ENCODE measurements at regions not wholly inside any gene's neighbourhood (a gene's known extent, or its start where the extent isn't known, plus 50 kb on each side); places are given as distances from the start of the nearest gene placed in this dataset.

- no peak for TF ChIP-seq CTCF (IDR thresholded peaks at IDR 0.05; ENCODE audit: insufficient read depth, low read length)
- TF ChIP-seq POLR2AphosphoS5 (IDR thresholded peaks at IDR 0.05; ENCODE audit: low read depth), result no peak
- TF ChIP-seq SPI1 (IDR thresholded peaks at IDR 0.05; ENCODE audit: borderline replicate concordance, low read depth), result no peak
These were observed 280.6 kb upstream of the UBE2E3 start for GRCh38 chr2:180699657-180700361.
